HepG2 (cell line): ENCODE measurements at regions not wholly inside any gene's neighbourhood (a gene's known extent, or its start where the extent isn't known, plus 50 kb on each side); places are given as distances from the start of the nearest gene placed in this dataset.
A peak's percentile ranks its signal among the peaks of the same experiment; 100 is the strongest.

ENCODE experiments used
- GABPB1 ChIP-seq: IDR thresholded peaks from 2 replicates; pipeline ENCODE4 v1.6.1; 2016; ENCODE audit warnings: mild to moderate bottlenecking, missing genetic modification reagents, moderate library complexity, missing compliant biosample characterization
- HES4 ChIP-seq: sonication (generic); formaldehyde crosslinking; IDR thresholded peaks from 2 replicates; pipeline ENCODE4 v1.9.0; 2021; ENCODE audit warnings: mild to moderate bottlenecking, missing genetic modification reagents, borderline replicate concordance
- MED13 ChIP-seq: sonication (generic); formaldehyde crosslinking; IDR thresholded peaks from 2 replicates; pipeline ENCODE4 v1.5.0; 2020; ENCODE audit warnings: missing genetic modification reagents
- SIX4 ChIP-seq: sonication (generic); formaldehyde crosslinking; IDR thresholded peaks from 2 replicates; pipeline ENCODE4 v1.4.0; 2020; ENCODE audit warnings: missing genetic modification reagents
- SP140L ChIP-seq: sonication (generic); formaldehyde crosslinking; IDR thresholded peaks from 2 replicates; pipeline ENCODE4 v1.4.0; 2020; ENCODE audit warnings: missing genetic modification reagents, borderline replicate concordance
- ZNF430 ChIP-seq: sonication (generic); formaldehyde crosslinking; IDR thresholded peaks from 2 replicates; pipeline ENCODE4 v1.9.0; 2021; ENCODE audit warnings: mild to moderate bottlenecking, missing genetic modification reagents
- TF ChIP-seq, protein P1 (sequence below): sonication (generic); formaldehyde crosslinking; IDR thresholded peaks from 2 replicates; pipeline ENCODE4 v1.5.1; 2020; ENCODE audit warnings: missing genetic modification reagents, mild to moderate bottlenecking, borderline replicate concordance
- TF ChIP-seq, protein P2 (sequence below): sonication (generic); formaldehyde crosslinking; IDR thresholded peaks from 2 replicates; pipeline ENCODE4 v1.9.0; 2022; ENCODE audit warnings: missing genetic modification reagents, mild to moderate bottlenecking, borderline replicate concordance
- TF ChIP-seq, protein P3 (sequence below): sonication (generic); formaldehyde crosslinking; conservative IDR thresholded peaks from 2 replicates; pipeline ENCODE4 v1.8.0; 2022; ENCODE audit warnings: mild to moderate bottlenecking, moderate library complexity, missing genetic modification reagents
- TF ChIP-seq, protein P4 (sequence below): fragments of 450-650 bp; IDR thresholded peaks from 2 replicates; pipeline ENCODE4 v1.6.1; 2017
- TF ChIP-seq, protein P5 (sequence below): sonication (generic); formaldehyde crosslinking; IDR thresholded peaks from 2 replicates; pipeline ENCODE4 v1.8.0; 2022; ENCODE audit warnings: missing genetic modification reagents, mild to moderate bottlenecking, moderate library complexity, borderline replicate concordance
- TF ChIP-seq, protein P6 (sequence below): sonication (generic); formaldehyde crosslinking; IDR thresholded peaks from 2 replicates; pipeline ENCODE4 v1.9.0; 2021; ENCODE audit warnings: mild to moderate bottlenecking, missing genetic modification reagents

DNA sequence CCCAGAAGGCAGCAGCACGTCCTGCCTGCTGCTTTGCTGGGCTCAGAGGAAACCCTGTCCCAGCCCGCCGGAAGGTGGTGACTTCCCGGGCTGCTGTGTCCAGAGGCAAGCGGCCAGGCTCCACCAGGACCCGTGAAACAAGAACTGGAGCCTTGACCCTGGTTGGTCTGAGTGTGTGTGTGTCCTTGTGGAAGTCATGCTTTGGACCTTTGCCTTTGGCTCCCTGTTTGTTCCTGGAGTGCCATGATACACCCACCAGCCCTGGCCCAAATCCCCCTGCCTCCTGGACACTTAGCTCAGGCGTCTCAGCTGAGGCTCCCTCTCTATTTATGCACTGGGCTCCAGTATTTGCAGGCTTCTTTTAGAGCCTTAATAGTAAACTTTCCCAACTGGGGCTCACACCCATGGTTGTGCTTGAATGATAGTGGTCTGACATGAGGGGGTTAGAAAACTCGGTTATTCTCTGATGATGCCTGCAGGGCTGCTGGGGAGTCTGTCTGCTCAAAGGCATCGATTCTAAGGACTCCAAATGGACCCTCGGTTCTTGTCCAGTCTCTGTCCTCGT is 72.2 kb downstream of the C9orf50 start (continued):
- TF ChIP-seq, protein P1, sequence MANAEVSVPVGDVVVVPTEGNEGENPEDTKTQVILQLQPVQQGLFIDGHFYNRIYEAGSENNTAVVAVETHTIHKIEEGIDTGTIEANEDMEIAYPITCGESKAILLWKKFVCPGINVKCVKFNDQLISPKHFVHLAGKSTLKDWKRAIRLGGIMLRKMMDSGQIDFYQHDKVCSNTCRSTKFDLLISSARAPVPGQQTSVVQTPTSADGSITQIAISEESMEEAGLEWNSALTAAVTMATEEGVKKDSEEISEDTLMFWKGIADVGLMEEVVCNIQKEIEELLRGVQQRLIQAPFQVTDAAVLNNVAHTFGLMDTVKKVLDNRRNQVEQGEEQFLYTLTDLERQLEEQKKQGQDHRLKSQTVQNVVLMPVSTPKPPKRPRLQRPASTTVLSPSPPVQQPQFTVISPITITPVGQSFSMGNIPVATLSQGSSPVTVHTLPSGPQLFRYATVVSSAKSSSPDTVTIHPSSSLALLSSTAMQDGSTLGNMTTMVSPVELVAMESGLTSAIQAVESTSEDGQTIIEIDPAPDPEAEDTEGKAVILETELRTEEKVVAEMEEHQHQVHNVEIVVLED (CRISPR knock-in tag): no peak
- TF ChIP-seq SP140L: no peak
- TF ChIP-seq, protein P2, sequence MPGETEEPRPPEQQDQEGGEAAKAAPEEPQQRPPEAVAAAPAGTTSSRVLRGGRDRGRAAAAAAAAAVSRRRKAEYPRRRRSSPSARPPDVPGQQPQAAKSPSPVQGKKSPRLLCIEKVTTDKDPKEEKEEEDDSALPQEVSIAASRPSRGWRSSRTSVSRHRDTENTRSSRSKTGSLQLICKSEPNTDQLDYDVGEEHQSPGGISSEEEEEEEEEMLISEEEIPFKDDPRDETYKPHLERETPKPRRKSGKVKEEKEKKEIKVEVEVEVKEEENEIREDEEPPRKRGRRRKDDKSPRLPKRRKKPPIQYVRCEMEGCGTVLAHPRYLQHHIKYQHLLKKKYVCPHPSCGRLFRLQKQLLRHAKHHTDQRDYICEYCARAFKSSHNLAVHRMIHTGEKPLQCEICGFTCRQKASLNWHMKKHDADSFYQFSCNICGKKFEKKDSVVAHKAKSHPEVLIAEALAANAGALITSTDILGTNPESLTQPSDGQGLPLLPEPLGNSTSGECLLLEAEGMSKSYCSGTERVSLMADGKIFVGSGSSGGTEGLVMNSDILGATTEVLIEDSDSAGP (CRISPR knock-in tag): peak; percentile 60; the same call in 1 of the 2 replicates
- 0 out of 2 replicates have a peak, but pooled peaks have one; percentile 0 for TF ChIP-seq ZNF430
- TF ChIP-seq SIX4 (CRISPR knock-in tag): no peak
- TF ChIP-seq, protein P3, sequence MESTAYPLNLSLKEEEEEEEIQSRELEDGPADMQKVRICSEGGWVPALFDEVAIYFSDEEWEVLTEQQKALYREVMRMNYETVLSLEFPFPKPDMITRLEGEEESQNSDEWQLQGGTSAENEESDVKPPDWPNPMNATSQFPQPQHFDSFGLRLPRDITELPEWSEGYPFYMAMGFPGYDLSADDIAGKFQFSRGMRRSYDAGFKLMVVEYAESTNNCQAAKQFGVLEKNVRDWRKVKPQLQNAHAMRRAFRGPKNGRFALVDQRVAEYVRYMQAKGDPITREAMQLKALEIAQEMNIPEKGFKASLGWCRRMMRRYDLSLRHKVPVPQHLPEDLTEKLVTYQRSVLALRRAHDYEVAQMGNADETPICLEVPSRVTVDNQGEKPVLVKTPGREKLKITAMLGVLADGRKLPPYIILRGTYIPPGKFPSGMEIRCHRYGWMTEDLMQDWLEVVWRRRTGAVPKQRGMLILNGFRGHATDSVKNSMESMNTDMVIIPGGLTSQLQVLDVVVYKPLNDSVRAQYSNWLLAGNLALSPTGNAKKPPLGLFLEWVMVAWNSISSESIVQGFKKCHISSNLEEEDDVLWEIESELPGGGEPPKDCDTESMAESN (CRISPR knock-in tag): 0 out of 2 replicates have a peak, but pooled peaks have one; percentile 65
- 0 out of 2 replicates have a peak, but pooled peaks have one; percentile 25 for TF ChIP-seq GABPB1 (CRISPR knock-in tag)
- TF ChIP-seq, protein P4, sequence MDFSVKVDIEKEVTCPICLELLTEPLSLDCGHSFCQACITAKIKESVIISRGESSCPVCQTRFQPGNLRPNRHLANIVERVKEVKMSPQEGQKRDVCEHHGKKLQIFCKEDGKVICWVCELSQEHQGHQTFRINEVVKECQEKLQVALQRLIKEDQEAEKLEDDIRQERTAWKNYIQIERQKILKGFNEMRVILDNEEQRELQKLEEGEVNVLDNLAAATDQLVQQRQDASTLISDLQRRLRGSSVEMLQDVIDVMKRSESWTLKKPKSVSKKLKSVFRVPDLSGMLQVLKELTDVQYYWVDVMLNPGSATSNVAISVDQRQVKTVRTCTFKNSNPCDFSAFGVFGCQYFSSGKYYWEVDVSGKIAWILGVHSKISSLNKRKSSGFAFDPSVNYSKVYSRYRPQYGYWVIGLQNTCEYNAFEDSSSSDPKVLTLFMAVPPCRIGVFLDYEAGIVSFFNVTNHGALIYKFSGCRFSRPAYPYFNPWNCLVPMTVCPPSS: no peak
- TF ChIP-seq, protein P5, sequence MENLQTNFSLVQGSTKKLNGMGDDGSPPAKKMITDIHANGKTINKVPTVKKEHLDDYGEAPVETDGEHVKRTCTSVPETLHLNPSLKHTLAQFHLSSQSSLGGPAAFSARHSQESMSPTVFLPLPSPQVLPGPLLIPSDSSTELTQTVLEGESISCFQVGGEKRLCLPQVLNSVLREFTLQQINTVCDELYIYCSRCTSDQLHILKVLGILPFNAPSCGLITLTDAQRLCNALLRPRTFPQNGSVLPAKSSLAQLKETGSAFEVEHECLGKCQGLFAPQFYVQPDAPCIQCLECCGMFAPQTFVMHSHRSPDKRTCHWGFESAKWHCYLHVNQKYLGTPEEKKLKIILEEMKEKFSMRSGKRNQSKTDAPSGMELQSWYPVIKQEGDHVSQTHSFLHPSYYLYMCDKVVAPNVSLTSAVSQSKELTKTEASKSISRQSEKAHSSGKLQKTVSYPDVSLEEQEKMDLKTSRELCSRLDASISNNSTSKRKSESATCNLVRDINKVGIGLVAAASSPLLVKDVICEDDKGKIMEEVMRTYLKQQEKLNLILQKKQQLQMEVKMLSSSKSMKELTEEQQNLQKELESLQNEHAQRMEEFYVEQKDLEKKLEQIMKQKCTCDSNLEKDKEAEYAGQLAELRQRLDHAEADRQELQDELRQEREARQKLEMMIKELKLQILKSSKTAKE (CRISPR knock-in tag): no peak
- TF ChIP-seq MED13: no peak; the same call in 1 of the 2 replicates
- TF ChIP-seq, protein P6, sequence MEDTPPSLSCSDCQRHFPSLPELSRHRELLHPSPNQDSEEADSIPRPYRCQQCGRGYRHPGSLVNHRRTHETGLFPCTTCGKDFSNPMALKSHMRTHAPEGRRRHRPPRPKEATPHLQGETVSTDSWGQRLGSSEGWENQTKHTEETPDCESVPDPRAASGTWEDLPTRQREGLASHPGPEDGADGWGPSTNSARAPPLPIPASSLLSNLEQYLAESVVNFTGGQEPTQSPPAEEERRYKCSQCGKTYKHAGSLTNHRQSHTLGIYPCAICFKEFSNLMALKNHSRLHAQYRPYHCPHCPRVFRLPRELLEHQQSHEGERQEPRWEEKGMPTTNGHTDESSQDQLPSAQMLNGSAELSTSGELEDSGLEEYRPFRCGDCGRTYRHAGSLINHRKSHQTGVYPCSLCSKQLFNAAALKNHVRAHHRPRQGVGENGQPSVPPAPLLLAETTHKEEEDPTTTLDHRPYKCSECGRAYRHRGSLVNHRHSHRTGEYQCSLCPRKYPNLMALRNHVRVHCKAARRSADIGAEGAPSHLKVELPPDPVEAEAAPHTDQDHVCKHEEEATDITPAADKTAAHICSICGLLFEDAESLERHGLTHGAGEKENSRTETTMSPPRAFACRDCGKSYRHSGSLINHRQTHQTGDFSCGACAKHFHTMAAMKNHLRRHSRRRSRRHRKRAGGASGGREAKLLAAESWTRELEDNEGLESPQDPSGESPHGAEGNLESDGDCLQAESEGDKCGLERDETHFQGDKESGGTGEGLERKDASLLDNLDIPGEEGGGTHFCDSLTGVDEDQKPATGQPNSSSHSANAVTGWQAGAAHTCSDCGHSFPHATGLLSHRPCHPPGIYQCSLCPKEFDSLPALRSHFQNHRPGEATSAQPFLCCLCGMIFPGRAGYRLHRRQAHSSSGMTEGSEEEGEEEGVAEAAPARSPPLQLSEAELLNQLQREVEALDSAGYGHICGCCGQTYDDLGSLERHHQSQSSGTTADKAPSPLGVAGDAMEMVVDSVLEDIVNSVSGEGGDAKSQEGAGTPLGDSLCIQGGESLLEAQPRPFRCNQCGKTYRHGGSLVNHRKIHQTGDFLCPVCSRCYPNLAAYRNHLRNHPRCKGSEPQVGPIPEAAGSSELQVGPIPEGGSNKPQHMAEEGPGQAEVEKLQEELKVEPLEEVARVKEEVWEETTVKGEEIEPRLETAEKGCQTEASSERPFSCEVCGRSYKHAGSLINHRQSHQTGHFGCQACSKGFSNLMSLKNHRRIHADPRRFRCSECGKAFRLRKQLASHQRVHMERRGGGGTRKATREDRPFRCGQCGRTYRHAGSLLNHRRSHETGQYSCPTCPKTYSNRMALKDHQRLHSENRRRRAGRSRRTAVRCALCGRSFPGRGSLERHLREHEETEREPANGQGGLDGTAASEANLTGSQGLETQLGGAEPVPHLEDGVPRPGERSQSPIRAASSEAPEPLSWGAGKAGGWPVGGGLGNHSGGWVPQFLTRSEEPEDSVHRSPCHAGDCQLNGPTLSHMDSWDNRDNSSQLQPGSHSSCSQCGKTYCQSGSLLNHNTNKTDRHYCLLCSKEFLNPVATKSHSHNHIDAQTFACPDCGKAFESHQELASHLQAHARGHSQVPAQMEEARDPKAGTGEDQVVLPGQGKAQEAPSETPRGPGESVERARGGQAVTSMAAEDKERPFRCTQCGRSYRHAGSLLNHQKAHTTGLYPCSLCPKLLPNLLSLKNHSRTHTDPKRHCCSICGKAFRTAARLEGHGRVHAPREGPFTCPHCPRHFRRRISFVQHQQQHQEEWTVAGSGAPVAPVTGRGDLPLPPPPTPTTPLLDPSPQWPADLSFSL (CRISPR knock-in tag): peak; percentile 53
- TF ChIP-seq HES4 (CRISPR knock-in tag): no peak
